NB4 (cell line): ENCODE measurements at regions not wholly inside any gene's neighbourhood (a gene's known extent, or its start where the extent isn't known, plus 50 kb on each side); places are given as distances from the start of the nearest gene placed in this dataset.

Experiments used
- CTCF ChIP-seq: IDR thresholded peaks from one replicate; pipeline ENCODE4 v1.5.1; 2012; ENCODE audit warnings: low read depth, low read length
- MYC ChIP-seq: IDR thresholded peaks from 2 replicates; pipeline ENCODE4 v1.6.1; 2011; ENCODE audit warnings: low read depth, low read length
- POLR2A ChIP-seq: IDR thresholded peaks from 2 replicates; pipeline ENCODE4 v1.6.1; 2011; ENCODE audit warnings: mild to moderate bottlenecking; ENCODE audit not compliant: insufficient read length; ENCODE audit errors: extremely low read depth

GRCh38 chr3:75327453-75327852 lies 336.7 kb upstream of the FRG2C start:
- TF ChIP-seq CTCF (no peak), POLR2A (no peak), MYC (no peak)
